NT2/D1 (cell line): ENCODE measurements at regions not wholly inside any gene's neighbourhood (a gene's known extent, or its start where the extent isn't known, plus 50 kb on each side); places are given as distances from the start of the nearest gene placed in this dataset.

Source experiments
- DNase-seq: peaks from one replicate; pipeline ENCODE4 v3.0.0-alpha.2; 2011; ENCODE audit warnings: low read depth, low spot score
- H3K27me3 ChIP-seq: 2 replicates; pipeline ENCODE4 v1.6.0; 2011; ENCODE audit warnings: mild to moderate bottlenecking; ENCODE audit not compliant: insufficient read length, insufficient read depth
- H3K36me3 ChIP-seq: 2 replicates; pipeline ENCODE4 v1.6.1; 2011; ENCODE audit warnings: mild to moderate bottlenecking, low read length, mixed read lengths; ENCODE audit not compliant: insufficient read depth, insufficient read length
- H3K4me1 ChIP-seq: 2 replicates; pipeline ENCODE4 v1.5.1; 2011; ENCODE audit not compliant: insufficient read depth, insufficient read length
- H3K4me3 ChIP-seq: 2 replicates; pipeline ENCODE4 v1.5.1; 2011; ENCODE audit warnings: low read depth; ENCODE audit not compliant: insufficient read length
- H3K9ac ChIP-seq: 2 replicates; pipeline ENCODE4 v1.6.0; 2011; ENCODE audit warnings: low read depth; ENCODE audit not compliant: insufficient read length
- H3K9me3 ChIP-seq: 2 replicates; pipeline ENCODE4 v1.5.1; 2011; ENCODE audit warnings: mild to moderate bottlenecking, low read length; ENCODE audit not compliant: insufficient read depth
- SUZ12 ChIP-seq: IDR thresholded peaks from 2 replicates; pipeline ENCODE4 v1.6.1; 2011; ENCODE audit not compliant: insufficient read length, insufficient read depth; ENCODE audit errors: extremely low read depth
- YY1 ChIP-seq: IDR thresholded peaks from 2 replicates; pipeline ENCODE4 v1.6.1; 2011; ENCODE audit not compliant: insufficient read length, insufficient read depth
- ZNF274 ChIP-seq: IDR thresholded peaks from 2 replicates; pipeline ENCODE4 v1.6.1; 2011; ENCODE audit warnings: mild to moderate bottlenecking, low read depth, low read length

- Histone ChIP-seq H3K36me3 (no peaks in the 10 kb centered on the region), H3K9ac (no peak overlapping the region), H3K27me3 (no peaks in the 10 kb centered on the region), H3K4me1 (no peaks in the 10 kb centered on the region), H3K4me3 (no peak overlapping the region), H3K9me3 (no peaks in the 10 kb centered on the region; the same call in 1 of the 2 replicates)
- TF ChIP-seq YY1 (no peak), SUZ12 (no peak), ZNF274 (no peak)
- no peak for DNase-seq
Measured at GRCh38 chr5:168085261-168086031, 206.0 kb upstream of the WWC1 start.

GRCh38 chr5:168086104-168086610 is 205.3 kb upstream of the WWC1 start:
- H3K36me3 ChIP-seq = no peaks in the 10 kb centered on the region
- H3K9ac ChIP-seq = no peak overlapping the region
- no peaks in the 10 kb centered on the region for H3K4me1 ChIP-seq
- DNase-seq = no peak
- H3K4me3 ChIP-seq = no peak overlapping the region
- H3K27me3 ChIP-seq = no peaks in the 10 kb centered on the region
- TF ChIP-seq ZNF274 = no peak
- TF ChIP-seq SUZ12 = no peak
- no peak for TF ChIP-seq YY1
- no peaks in the 10 kb centered on the region; the same call in 1 of the 2 replicates for H3K9me3 ChIP-seq

GRCh38 chr5:168086746-168087145 is 204.7 kb upstream of the WWC1 start:
- TF ChIP-seq YY1 (no peak), ZNF274 (no peak), SUZ12 (no peak)
- Histone ChIP-seq H3K4me1 (no peaks in the 10 kb centered on the region), H3K9ac (no peak overlapping the region), H3K27me3 (no peaks in the 10 kb centered on the region), H3K9me3 (no peaks in the 10 kb centered on the region; the same call in 1 of the 2 replicates), H3K4me3 (no peak overlapping the region), H3K36me3 (no peaks in the 10 kb centered on the region)
- DNase-seq = no peak

- H3K9ac ChIP-seq = no peak overlapping the region
- H3K9me3 ChIP-seq = no peaks in the 10 kb centered on the region
- no peak for TF ChIP-seq SUZ12
- TF ChIP-seq YY1 = no peak
- TF ChIP-seq ZNF274 = no peak
- DNase-seq = no peak
- H3K36me3 ChIP-seq = no peaks in the 10 kb centered on the region
- no peaks in the 10 kb centered on the region for H3K27me3 ChIP-seq
- H3K4me1 ChIP-seq = no peaks in the 10 kb centered on the region
- no peak overlapping the region for H3K4me3 ChIP-seq
Measured at GRCh38 chr5:168088410-168089173, 202.9 kb upstream of the WWC1 start.

- no peak for TF ChIP-seq SUZ12
- no peak for TF ChIP-seq YY1
- TF ChIP-seq ZNF274 = no peak
- no peak for DNase-seq
- Histone ChIP-seq H3K4me3 (no peak overlapping the region), H3K9me3 (no peaks in the 10 kb centered on the region), H3K27me3 (no peaks in the 10 kb centered on the region), H3K4me1 (no peaks in the 10 kb centered on the region), H3K9ac (no peak overlapping the region), H3K36me3 (no peaks in the 10 kb centered on the region)
Measured at GRCh38 chr5:168089201-168089887, 202.1 kb upstream of the WWC1 start.

GRCh38 chr5:168092209-168093185 is 198.9 kb upstream of the WWC1 start:
- Histone ChIP-seq H3K4me1 (no peaks in the 10 kb centered on the region), H3K9ac (no peak overlapping the region), H3K9me3 (no peaks in the 10 kb centered on the region), H3K36me3 (no peaks in the 10 kb centered on the region), H3K4me3 (no peak overlapping the region), H3K27me3 (no peaks in the 10 kb centered on the region)
- no peak for DNase-seq
- TF ChIP-seq SUZ12 = no peak
